BE2C (cell line): ENCODE measurements at regions not wholly inside any gene's neighbourhood (a gene's known extent, or its start where the extent isn't known, plus 50 kb on each side); places are given as distances from the start of the nearest gene placed in this dataset.

Source experiments
- DNase-seq: peaks from one replicate; pipeline ENCODE4 v3.0.0-alpha.2; 2020
- H3K27me3 ChIP-seq: fragments of 250-450 bp; sonication (Bioruptor Pico); 2 replicates; pipeline ENCODE4 v1.5.1; 2020; ENCODE audit warnings: mild to moderate bottlenecking
- H3K36me3 ChIP-seq: fragments of 250-450 bp; sonication (Bioruptor Pico); 2 replicates; pipeline ENCODE4 v1.5.1; 2020; ENCODE audit warnings: mild to moderate bottlenecking
- H3K4me1 ChIP-seq: fragments of 250-450 bp; sonication (Bioruptor Pico); 2 replicates; pipeline ENCODE4 v1.5.1; 2020
- H3K4me3 ChIP-seq: 2 replicates; pipeline ENCODE4 v1.5.1; 2011; ENCODE audit warnings: low read depth, low read length
- H3K9me3 ChIP-seq: fragments of 250-450 bp; sonication (Bioruptor Pico); 2 replicates; pipeline ENCODE4 v1.5.1; 2020
- TF ChIP-seq, protein P1 (sequence below): IDR thresholded peaks from 2 replicates; pipeline ENCODE4 v1.5.1; 2012; ENCODE audit warnings: mild to moderate bottlenecking, low read depth, low read length

GRCh38 chr3:63061449-63061848 lies 186.2 kb upstream of the CADPS start:
- DNase-seq, result no peak
- no peaks in the 10 kb centered on the region for H3K36me3 ChIP-seq

DNA sequence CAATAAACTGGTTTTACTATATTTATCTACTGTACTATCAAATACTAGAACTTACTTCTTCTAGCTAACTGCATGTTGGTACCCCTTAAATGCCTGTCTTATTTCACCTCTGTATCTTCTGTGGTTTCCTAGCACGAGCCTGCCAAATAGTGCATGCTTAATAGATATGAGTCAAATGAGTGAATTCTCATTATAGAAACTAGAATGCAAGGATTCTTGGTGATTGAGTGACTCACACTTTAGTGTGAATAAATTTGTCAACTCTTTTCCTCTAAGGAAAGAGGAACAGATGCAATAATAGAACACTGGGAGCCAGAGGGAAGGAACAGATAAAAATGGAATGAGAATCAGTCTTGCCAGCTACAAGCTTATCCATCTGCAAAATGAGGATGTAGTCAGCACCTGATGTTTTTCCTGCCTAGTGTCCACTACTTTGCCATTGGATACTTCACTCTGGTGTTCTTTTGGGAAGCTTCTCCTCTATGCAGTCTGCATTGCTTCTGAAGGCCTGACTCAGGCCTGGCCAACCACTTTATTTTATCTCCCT lies 189.1 kb upstream of the CADPS start:
- TF ChIP-seq, protein P1, sequence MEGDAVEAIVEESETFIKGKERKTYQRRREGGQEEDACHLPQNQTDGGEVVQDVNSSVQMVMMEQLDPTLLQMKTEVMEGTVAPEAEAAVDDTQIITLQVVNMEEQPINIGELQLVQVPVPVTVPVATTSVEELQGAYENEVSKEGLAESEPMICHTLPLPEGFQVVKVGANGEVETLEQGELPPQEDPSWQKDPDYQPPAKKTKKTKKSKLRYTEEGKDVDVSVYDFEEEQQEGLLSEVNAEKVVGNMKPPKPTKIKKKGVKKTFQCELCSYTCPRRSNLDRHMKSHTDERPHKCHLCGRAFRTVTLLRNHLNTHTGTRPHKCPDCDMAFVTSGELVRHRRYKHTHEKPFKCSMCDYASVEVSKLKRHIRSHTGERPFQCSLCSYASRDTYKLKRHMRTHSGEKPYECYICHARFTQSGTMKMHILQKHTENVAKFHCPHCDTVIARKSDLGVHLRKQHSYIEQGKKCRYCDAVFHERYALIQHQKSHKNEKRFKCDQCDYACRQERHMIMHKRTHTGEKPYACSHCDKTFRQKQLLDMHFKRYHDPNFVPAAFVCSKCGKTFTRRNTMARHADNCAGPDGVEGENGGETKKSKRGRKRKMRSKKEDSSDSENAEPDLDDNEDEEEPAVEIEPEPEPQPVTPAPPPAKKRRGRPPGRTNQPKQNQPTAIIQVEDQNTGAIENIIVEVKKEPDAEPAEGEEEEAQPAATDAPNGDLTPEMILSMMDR, result no peak
- no peak overlapping the region for H3K4me3 ChIP-seq
- H3K27me3 ChIP-seq, result no peaks in the 10 kb centered on the region
- no peak for DNase-seq
- peaks cover 14% of the 10 kb centered on the region for H3K4me1 ChIP-seq
- no peaks in the 10 kb centered on the region for H3K36me3 ChIP-seq
- no peaks in the 10 kb centered on the region for H3K9me3 ChIP-seq

More at GRCh38 chr3:63061449-63061848, 186.2 kb upstream of the CADPS start:
- Histone ChIP-seq H3K4me1 (peaks cover 5% of the 10 kb centered on the region), H3K27me3 (no peaks in the 10 kb centered on the region), H3K4me3 (no peak overlapping the region), H3K9me3 (no peaks in the 10 kb centered on the region)
- TF ChIP-seq, protein P1, result no peak

DNA sequence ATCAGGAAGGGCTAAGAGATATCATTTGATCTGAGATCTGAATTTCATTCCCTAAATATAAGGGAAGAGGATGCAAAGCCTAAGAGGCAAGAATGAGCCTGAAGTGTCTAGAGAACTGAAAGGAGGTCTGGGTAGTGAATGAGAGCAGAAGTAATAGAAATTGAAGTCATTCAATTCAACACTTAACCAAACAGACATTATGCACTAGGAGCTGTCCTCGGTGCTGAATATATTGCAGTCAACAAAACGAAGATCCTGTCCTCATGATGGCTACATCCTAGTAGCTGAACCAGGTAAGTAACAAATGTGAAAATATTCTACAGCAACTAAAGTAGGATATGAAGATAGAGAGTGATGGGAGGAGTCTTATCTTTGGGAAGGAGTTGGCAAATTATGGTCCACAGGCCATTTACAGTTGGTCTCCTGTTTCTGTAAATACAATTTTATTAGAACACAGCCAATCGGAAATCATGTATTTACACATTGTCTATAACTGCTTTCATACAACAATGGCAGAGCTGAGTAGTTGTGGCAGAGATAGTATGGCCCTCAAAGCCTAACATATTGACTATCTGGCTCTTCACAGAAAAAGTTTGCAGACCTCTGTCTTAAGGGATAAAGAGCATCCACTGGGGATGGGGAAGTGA lies 192.9 kb upstream of the CADPS start:
- no peaks in the 10 kb centered on the region for H3K27me3 ChIP-seq
- no peaks in the 10 kb centered on the region for H3K36me3 ChIP-seq
- peaks cover 29% of the 10 kb centered on the region for H3K4me1 ChIP-seq
- TF ChIP-seq, protein P1, result no peak
- H3K9me3 ChIP-seq, result no peaks in the 10 kb centered on the region
- DNase-seq, result no peak
- no peak overlapping the region for H3K4me3 ChIP-seq

DNA sequence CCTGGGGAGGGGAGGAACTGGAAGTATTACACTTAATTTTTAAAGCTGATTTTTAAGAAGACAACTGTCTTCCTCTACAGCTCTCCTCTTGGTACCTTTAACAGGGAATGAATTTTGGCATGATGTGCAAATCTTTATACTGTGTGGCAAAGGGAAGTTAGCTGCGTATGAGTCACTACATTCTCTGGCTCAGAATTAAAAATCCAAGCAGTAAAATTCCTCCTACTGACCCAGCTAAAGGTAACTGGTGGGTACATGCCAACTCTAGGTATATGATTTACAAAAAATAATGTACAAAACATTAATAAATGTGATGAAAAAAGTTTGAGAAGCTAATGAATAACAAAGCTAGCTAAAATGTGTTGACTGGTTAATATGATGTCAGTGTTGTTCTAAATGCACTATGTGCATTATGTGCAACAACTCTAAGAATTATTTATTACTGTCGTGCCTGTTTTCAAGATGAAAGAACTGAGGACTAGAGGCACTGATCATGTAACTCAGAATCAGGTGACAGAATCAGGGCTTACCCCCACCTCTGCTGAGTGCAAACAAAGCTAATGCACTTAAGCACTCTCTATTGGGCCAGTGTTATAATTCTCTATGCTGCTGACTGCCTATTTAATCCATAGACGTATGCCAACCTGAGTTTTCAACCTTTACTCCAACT lies 194.7 kb upstream of the CADPS start:
- Histone ChIP-seq H3K9me3 (no peaks in the 10 kb centered on the region), H3K36me3 (no peaks in the 10 kb centered on the region), H3K27me3 (no peaks in the 10 kb centered on the region), H3K4me3 (no peak overlapping the region), H3K4me1 (peaks cover 29% of the 10 kb centered on the region)
- no peak for DNase-seq
- TF ChIP-seq, protein P1, result no peak

- no peaks in the 10 kb centered on the region for H3K27me3 ChIP-seq
- TF ChIP-seq, protein P1, result no peak
- no peak overlapping the region for H3K4me3 ChIP-seq
- no peaks in the 10 kb centered on the region for H3K9me3 ChIP-seq
- H3K36me3 ChIP-seq, result no peaks in the 10 kb centered on the region
- peaks cover 29% of the 10 kb centered on the region for H3K4me1 ChIP-seq
- no peak for DNase-seq
These were observed 195.2 kb upstream of the CADPS start for GRCh38 chr3:63070476-63070810.

GRCh38 chr3:63076357-63076756 lies 201.1 kb upstream of the CADPS start:
- Histone ChIP-seq H3K27me3 (no peaks in the 10 kb centered on the region), H3K36me3 (no peaks in the 10 kb centered on the region), H3K4me1 (peaks cover 3% of the 10 kb centered on the region; the same call in 1 of the 2 replicates), H3K4me3 (no peak overlapping the region), H3K9me3 (no peaks in the 10 kb centered on the region)
- DNase-seq, result no peak
- TF ChIP-seq, protein P1, result no peak
